ENCODE measurements at regions not wholly inside any gene's neighbourhood (a gene's known extent, or its start where the extent isn't known, plus 50 kb on each side); places are given as distances from the start of the nearest gene placed in this dataset.

DNA sequence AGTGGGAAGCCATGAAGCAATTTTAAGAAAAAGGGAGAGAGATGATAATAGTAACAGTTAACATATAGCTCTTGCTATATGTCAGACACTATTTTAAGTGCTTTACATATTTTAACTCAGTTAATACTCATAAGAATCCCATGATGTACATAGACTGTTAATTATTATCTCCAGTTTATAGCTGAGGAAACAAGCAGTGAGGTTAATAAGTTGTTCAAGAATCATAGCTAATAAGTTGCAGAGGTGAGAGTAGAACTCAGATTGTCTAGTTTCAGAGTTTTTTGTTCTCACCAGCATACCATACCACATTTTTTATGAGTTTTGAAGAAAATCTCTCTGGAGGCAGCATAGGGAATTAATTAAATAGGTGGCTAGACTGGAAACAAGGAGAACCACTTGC lies 144.6 kb upstream of the MMS22L start:
- TF ChIP-seq, protein P1, sequence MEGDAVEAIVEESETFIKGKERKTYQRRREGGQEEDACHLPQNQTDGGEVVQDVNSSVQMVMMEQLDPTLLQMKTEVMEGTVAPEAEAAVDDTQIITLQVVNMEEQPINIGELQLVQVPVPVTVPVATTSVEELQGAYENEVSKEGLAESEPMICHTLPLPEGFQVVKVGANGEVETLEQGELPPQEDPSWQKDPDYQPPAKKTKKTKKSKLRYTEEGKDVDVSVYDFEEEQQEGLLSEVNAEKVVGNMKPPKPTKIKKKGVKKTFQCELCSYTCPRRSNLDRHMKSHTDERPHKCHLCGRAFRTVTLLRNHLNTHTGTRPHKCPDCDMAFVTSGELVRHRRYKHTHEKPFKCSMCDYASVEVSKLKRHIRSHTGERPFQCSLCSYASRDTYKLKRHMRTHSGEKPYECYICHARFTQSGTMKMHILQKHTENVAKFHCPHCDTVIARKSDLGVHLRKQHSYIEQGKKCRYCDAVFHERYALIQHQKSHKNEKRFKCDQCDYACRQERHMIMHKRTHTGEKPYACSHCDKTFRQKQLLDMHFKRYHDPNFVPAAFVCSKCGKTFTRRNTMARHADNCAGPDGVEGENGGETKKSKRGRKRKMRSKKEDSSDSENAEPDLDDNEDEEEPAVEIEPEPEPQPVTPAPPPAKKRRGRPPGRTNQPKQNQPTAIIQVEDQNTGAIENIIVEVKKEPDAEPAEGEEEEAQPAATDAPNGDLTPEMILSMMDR (IDR thresholded peaks at IDR 0.05; ENCODE audit: partially characterized antibody, unreplicated experiment), result no peak
- no peak for DNase-seq
- Mint-ChIP-seq H3K4me1 (ENCODE audit: low read depth, unreplicated experiment) (peaks cover 5% of the 10 kb centered on the region), H3K4me3 (ENCODE audit: unreplicated experiment) (no peak overlapping the region), H3K9me3 (ENCODE audit: unreplicated experiment) (no peaks in the 10 kb centered on the region), H3K27me3 (ENCODE audit: unreplicated experiment) (peaks cover 1% of the 10 kb centered on the region), H3K36me3 (ENCODE audit: unreplicated experiment) (no peaks in the 10 kb centered on the region), H3K27ac (ENCODE audit: unreplicated experiment) (no peak overlapping the region)

DNA sequence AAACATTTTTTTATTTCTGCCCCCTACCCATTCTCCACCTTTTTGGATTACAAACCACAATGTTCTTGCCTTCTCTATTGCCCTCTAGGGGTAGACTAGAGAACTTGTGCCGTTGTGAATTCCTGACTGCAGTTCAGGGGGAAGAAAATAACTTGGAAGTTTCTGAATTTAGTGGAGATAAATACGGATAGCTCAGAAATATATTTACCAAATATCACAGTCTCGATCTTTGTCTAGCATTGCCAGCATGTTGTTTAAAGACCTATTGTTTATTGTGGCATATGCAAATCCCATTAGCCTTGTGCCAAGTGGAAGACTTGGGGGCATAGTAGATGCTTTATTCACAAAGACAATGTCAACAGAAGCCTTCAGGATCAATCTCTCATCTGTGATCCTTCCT lies 154.1 kb upstream of the MMS22L start:
- Mint-ChIP-seq H3K27ac (ENCODE audit: unreplicated experiment) (no peak overlapping the region), H3K27me3 (ENCODE audit: unreplicated experiment) (no peaks in the 10 kb centered on the region), H3K9me3 (ENCODE audit: unreplicated experiment) (no peaks in the 10 kb centered on the region), H3K36me3 (ENCODE audit: unreplicated experiment) (no peaks in the 10 kb centered on the region), H3K4me1 (ENCODE audit: low read depth, unreplicated experiment) (peaks cover 4% of the 10 kb centered on the region), H3K4me3 (ENCODE audit: unreplicated experiment) (no peak overlapping the region)
- no peak for DNase-seq
- TF ChIP-seq, protein P1 (IDR thresholded peaks at IDR 0.05; ENCODE audit: partially characterized antibody, unreplicated experiment), result peak; percentile 85

DNA sequence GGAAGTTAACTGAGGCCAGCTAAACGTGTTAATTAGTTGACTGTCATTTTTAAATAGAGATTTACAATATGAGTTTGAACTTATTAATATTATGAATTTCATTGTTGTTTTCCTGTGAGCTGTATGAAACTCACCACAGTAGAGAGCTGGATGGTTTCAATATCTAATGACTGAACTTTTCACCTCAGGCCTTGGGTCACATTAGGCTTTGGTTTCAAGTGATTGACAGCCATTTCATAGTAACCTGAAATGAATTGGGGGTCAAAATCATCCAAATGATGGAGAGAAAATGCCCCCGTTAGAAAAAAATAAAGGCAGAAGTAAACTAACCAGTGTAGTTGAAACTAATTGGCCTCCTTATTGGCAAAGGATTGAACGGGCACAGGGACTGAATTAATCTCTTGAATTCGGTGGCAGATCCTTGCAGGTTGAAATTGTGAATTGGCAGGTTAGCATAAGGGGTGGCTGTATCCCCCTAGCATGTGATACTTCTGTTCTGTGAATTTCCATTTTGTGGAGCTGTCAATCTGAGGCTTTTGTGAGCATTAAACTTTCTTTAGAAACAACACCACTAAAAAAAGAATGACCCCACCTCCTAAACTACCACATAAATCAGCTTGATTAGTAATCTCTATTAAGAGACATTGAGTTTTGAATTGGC lies 155.1 kb upstream of the MMS22L start:
- Mint-ChIP-seq H3K36me3 (ENCODE audit: unreplicated experiment) (no peaks in the 10 kb centered on the region), H3K4me1 (ENCODE audit: low read depth, unreplicated experiment) (peaks cover 4% of the 10 kb centered on the region), H3K27me3 (ENCODE audit: unreplicated experiment) (no peaks in the 10 kb centered on the region), H3K9me3 (ENCODE audit: unreplicated experiment) (no peaks in the 10 kb centered on the region), H3K27ac (ENCODE audit: unreplicated experiment) (no peak overlapping the region), H3K4me3 (ENCODE audit: unreplicated experiment) (no peak overlapping the region)
- DNase-seq, result no peak
- TF ChIP-seq, protein P1 (IDR thresholded peaks at IDR 0.05; ENCODE audit: partially characterized antibody, unreplicated experiment), result no peak

DNA sequence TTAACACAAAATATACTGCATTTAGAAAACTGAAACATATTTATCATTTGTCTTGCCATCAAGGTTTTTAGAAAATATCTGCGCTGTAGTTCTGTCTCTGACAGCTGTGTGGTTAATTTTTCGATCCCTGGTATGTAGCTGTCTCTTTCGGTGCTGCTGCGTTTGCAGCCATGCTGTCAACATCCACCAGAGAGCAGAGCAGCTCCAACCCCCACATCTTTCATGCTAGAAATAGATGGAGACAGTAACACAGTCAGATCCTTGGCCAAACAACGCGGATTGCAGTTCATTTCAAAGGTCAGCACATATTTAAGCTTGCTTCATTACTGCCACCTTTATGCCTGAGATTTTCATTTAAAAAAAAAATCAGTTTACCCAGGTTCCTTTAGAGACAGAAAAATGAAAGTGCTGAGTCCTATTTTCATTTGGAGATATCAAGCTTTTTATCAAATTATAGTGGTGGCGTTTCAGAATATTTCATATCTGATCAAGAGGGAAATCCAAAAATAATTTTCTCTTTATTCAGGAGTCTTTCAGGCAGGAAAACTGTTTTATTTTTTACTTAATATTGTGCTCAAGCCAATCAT lies 157.7 kb upstream of the MMS22L start:
- H3K4me3 Mint-ChIP-seq (ENCODE audit: unreplicated experiment), result no peak overlapping the region

More for the DNA sequence above, 157.7 kb upstream of the MMS22L start:
- peaks cover 4% of the 10 kb centered on the region for H3K4me1 Mint-ChIP-seq (ENCODE audit: low read depth, unreplicated experiment)
- no peaks in the 10 kb centered on the region for H3K36me3 Mint-ChIP-seq (ENCODE audit: unreplicated experiment)
- TF ChIP-seq, protein P1 (IDR thresholded peaks at IDR 0.05; ENCODE audit: partially characterized antibody, unreplicated experiment), result peak; percentile 48
- peak overlapping the region; percentile 36 for H3K27ac Mint-ChIP-seq (ENCODE audit: unreplicated experiment)
- no peaks in the 10 kb centered on the region for H3K9me3 Mint-ChIP-seq (ENCODE audit: unreplicated experiment)
- no peaks in the 10 kb centered on the region for H3K27me3 Mint-ChIP-seq (ENCODE audit: unreplicated experiment)
- DNase-seq, result peak; percentile 52

All from glutamatergic neuron (in vitro differentiated cells).